Gastroesophageal sphincter (tissue), 3 donors: ENCODE measurements at regions not wholly inside any gene's neighbourhood (a gene's known extent, or its start where the extent isn't known, plus 50 kb on each side); places are given as distances from the start of the nearest gene placed in this dataset.

Source experiments
- POLR2A ChIP-seq, 2 donors: fragments of 450-650 bp; IDR thresholded peaks; one replicate each; pipeline ENCODE4 v1.6.1; 2017; ENCODE audit warnings: antibody characterized with exemption in 2 of 2, mild to moderate bottlenecking in 2 of 2, moderate library complexity in 1 of 2
- TF ChIP-seq, protein P1 (sequence below), 4 experiments: fragments of 200-600 bp in 2 of 4; fragments of 450-650 bp in 2 of 4; sonication (generic) in 1 of 4; IDR thresholded peaks; one replicate each; pipeline ENCODE4 v1.5.1; 2017 to 2019; ENCODE audit warnings: antibody characterized with exemption in 4 of 4, mild to moderate bottlenecking in 2 of 4, moderate library complexity in 2 of 4

DNA sequence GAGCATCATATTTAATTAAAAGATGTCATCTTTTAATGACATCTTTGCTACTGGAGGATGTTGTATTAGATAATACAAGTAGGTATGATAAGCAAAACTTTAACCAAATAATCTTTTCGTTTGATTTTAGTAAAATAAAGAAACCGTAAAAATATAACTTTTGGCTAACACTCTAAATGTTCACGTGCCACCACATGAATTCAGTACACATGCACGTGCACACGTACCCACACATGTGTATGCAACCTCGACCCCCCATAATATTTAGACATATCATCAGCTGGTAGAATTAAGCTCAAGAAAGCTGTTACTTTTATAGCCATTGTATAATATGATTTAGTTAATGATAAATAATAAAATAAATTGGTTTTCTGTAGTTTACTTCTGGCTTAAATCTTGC is 566.6 kb upstream of the FBXO33 start:
- TF ChIP-seq, protein P1, sequence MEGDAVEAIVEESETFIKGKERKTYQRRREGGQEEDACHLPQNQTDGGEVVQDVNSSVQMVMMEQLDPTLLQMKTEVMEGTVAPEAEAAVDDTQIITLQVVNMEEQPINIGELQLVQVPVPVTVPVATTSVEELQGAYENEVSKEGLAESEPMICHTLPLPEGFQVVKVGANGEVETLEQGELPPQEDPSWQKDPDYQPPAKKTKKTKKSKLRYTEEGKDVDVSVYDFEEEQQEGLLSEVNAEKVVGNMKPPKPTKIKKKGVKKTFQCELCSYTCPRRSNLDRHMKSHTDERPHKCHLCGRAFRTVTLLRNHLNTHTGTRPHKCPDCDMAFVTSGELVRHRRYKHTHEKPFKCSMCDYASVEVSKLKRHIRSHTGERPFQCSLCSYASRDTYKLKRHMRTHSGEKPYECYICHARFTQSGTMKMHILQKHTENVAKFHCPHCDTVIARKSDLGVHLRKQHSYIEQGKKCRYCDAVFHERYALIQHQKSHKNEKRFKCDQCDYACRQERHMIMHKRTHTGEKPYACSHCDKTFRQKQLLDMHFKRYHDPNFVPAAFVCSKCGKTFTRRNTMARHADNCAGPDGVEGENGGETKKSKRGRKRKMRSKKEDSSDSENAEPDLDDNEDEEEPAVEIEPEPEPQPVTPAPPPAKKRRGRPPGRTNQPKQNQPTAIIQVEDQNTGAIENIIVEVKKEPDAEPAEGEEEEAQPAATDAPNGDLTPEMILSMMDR (IDR thresholded peaks at IDR 0.05): no peak
- TF ChIP-seq POLR2A (IDR thresholded peaks at IDR 0.05): no peak
